ENCODE measurements at regions not wholly inside any gene's neighbourhood (a gene's known extent, or its start where the extent isn't known, plus 50 kb on each side); places are given as distances from the start of the nearest gene placed in this dataset.

- TF ChIP-seq CTCF (IDR thresholded peaks at IDR 0.05) (no peak), POLR2A (IDR thresholded peaks at IDR 0.05) (no peak)
Measured at GRCh38 chr6:81985191-81985590, 232.7 kb upstream of the TENT5A start.
